ENCODE measurements at regions not wholly inside any gene's neighbourhood (a gene's known extent, or its start where the extent isn't known, plus 50 kb on each side); places are given as distances from the start of the nearest gene placed in this dataset.

DNA sequence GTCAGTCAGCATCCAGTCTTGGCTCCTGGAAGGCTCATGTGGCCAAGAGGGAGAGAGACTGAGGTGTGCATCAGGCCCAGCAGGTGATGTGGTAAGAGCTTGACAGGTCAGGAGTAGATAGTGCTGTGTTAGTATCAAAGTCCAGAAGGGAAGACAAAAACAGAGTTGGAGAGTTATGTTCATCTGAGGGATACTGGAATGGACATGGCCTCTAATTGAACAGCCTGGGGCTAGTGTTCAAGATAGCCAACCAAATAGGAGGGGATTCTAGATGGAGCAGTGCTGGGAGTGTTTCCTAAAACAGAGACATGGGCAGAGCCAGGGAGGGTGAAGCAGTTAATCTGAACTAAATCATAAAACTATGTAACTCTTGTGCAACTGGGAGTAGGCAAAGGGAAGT is 120.7 kb upstream of the MARK1 start:
- Mint-ChIP-seq H3K9me3 (no peaks in the 10 kb centered on the region), H3K36me3 (no peaks in the 10 kb centered on the region), H3K4me1 (ENCODE audit: low read depth) (no peaks in the 10 kb centered on the region), H3K4me3 (no peak overlapping the region), H3K27ac (no peak overlapping the region), H3K27me3 (peaks cover 31% of the 10 kb centered on the region)
- POLR2A ChIA-PET, result no interaction called here
- no peak for DNase-seq
- CTCF ChIA-PET, result no interaction called here
- intact Hi-C loops (cut with micrococcal nuclease), result no loop called here

DNA sequence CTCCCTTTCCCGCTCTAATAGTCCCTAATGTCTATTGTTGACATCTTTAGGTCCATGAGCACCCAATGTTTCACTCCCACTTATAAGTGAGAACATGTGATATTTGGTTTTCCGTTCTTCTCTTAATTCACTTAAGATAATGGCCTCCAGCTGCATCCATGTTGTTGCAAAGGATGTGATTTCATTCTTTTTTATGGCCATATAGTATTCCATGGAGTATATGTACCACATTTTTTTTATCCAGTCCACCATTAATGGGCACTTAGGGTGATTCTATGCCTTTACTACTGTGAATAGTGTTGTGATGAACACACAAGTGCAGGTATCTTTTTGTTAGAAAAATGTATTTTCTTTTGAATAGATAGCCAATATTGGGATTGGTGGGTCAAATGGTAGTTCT is 126.0 kb upstream of the RAB3GAP2 start:
- H3K9me3 Mint-ChIP-seq, result no peaks in the 10 kb centered on the region
- H3K4me1 Mint-ChIP-seq (ENCODE audit: low read depth), result no peaks in the 10 kb centered on the region
- no peak for DNase-seq
- H3K36me3 Mint-ChIP-seq, result no peaks in the 10 kb centered on the region
- H3K27ac Mint-ChIP-seq, result no peak overlapping the region
- ChIA-PET POLR2A (no interaction called here), CTCF (no interaction called here)
- no peak overlapping the region for H3K4me3 Mint-ChIP-seq
- H3K27me3 Mint-ChIP-seq, result peaks cover 27% of the 10 kb centered on the region
- intact Hi-C loops (cut with micrococcal nuclease), result no loop called here

DNA sequence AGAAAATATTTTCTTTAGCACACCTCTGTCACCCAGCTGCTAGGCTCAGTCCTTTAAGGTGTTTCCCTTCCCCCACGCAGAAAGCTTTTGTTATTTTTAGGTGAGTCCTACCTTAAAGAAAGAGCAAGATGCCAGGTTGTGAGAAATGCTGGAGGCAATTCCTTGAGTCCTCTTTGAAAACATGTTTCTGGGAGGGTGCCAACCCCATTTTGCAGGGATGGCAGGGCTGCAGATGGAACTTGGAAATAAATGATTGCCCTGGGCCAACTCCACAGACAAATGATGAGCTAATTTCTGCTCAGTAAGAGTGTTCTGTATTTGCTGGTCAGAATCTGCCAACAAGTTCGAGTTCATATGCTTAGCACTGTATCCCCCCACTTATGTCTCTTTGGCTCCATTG is 119.2 kb upstream of the RAB3GAP2 start:
- intact Hi-C loops (cut with micrococcal nuclease), result no loop called here
- ChIA-PET POLR2A (no interaction called here), CTCF (no interaction called here)

DNA sequence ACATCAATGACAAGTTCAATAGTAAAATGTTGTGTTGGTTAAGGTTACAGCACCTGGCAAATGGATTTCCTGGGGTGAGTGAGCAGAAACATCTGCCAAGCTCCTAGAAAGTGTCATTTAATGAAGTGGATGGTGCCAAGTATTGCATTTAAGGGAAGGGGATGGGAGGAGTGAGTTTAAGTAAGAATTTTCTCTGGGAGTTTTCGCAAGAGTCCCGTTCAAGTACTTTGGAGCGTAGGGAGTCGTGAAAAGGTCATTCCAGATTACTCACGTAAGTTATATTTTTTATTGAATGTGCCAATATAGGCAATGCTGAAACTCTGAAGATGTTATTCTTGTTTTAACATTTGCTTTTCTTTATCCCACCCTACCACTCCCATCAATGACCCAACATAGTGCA is 117.4 kb upstream of the RAB3GAP2 start:
- no peak overlapping the region for H3K27ac Mint-ChIP-seq
- H3K36me3 Mint-ChIP-seq, result no peaks in the 10 kb centered on the region
- peaks cover 15% of the 10 kb centered on the region for H3K27me3 Mint-ChIP-seq
- POLR2A ChIA-PET, result no interaction called here
- H3K4me3 Mint-ChIP-seq, result no peak overlapping the region
- peaks cover 10% of the 10 kb centered on the region for H3K9me3 Mint-ChIP-seq
- CTCF ChIA-PET, result no interaction called here
- intact Hi-C loops (cut with micrococcal nuclease), result loop anchor here (5.0 kb wide), 1 partner anchor 52 kb away; no protein-coding TSS in a partner anchor
- no peak for DNase-seq
- H3K4me1 Mint-ChIP-seq (ENCODE audit: low read depth), result no peaks in the 10 kb centered on the region

More for the DNA sequence above, 119.2 kb upstream of the RAB3GAP2 start:
- Mint-ChIP-seq H3K27ac (no peak overlapping the region), H3K9me3 (no peaks in the 10 kb centered on the region), H3K4me3 (no peak overlapping the region), H3K27me3 (peaks cover 19% of the 10 kb centered on the region), H3K36me3 (no peaks in the 10 kb centered on the region), H3K4me1 (ENCODE audit: low read depth) (no peaks in the 10 kb centered on the region)
- DNase-seq, result no peak

DNA sequence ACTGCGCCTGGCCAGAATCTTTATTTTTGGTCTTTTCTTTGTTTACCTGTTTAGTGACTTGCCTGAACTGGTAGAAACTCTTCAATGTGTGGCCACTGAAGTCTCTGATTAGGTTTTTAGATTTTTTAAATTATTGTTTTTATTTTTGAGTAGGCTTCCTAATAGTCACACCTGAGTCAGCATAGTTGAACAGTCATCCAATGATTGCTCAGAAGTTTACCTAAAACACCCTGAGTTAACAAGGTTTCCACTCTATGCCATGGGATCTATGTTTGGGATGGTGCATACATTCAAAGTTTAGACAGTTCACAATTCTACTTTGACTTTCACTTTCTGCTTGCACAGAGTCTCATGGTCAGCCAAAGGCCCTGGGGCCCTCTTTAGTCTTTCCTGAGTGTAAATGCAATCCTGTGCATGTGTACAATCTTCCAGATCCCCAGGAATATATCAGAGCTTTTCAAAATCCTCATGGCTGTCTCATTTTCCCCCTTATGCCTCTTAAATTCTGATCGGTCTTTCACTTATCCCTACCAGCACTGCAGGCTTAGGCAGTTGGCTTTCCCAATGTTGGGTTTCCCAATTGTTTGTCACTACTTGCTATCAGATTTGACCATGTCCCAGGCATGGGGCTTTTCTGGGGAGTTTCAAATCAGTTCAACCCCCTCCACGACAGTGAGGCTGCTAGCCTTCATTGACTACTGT is 114.4 kb upstream of the RAB3GAP2 start:
- Mint-ChIP-seq H3K36me3 (no peaks in the 10 kb centered on the region), H3K4me3 (no peak overlapping the region), H3K9me3 (peaks cover 10% of the 10 kb centered on the region), H3K27me3 (peaks cover 10% of the 10 kb centered on the region), H3K4me1 (ENCODE audit: low read depth) (no peaks in the 10 kb centered on the region), H3K27ac (no peak overlapping the region)
- no peak for DNase-seq
- ChIA-PET CTCF (no interaction called here), POLR2A (no interaction called here)
- intact Hi-C loops (cut with micrococcal nuclease), result loop anchor here (5.0 kb wide), 1 partner anchor 49 kb away; no protein-coding TSS in a partner anchor

DNA sequence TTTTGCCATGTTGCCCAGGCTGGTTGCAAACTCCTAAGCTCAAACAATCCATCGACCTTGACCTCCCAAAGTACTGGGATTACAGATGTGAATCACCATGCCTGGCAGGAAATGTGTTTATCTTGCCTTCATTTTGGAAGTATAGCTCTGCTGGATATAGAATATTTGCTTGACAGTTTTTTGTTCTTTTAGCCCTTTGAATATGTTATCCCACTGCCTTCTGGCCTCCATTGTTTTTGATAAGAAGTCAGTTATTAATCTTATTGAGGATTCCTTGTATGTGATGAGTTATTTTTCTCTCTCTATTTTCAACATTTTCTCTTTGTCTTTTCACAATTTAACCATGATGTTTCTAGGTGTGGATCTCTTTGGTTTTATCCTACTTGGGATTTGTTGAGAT is 112.9 kb upstream of the RAB3GAP2 start:
- H3K27me3 Mint-ChIP-seq, result peaks cover 7% of the 10 kb centered on the region

DNA sequence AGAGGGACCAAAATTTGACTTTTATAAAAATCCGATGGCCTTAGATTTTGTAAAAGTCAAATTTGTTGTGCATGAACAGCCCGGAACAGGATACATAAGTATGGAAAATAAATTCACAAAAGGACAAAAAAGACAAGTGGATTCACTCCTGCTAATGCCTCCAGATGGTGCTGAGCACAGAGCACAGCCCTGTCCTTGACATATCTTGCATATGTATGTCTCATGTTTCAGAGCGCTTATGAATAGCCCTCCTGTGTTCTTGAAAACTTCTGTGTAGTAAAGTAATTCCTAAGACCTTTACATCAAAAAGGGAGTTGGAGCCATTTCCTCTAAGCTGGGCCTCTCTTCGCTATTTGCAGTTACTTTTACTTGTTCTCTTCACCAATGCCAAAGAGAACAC is 110.7 kb upstream of the RAB3GAP2 start:
- ChIA-PET CTCF (no interaction called here), POLR2A (no interaction called here)
- Mint-ChIP-seq H3K27me3 (peaks cover 3% of the 10 kb centered on the region), H3K9me3 (peaks cover 14% of the 10 kb centered on the region), H3K36me3 (no peaks in the 10 kb centered on the region), H3K27ac (no peak overlapping the region), H3K4me3 (no peak overlapping the region), H3K4me1 (ENCODE audit: low read depth) (no peaks in the 10 kb centered on the region)
- intact Hi-C loops (cut with micrococcal nuclease), result no loop called here
- DNase-seq, result no peak

More for the DNA sequence above, 112.9 kb upstream of the RAB3GAP2 start:
- no peaks in the 10 kb centered on the region for H3K36me3 Mint-ChIP-seq
- no peak overlapping the region for H3K4me3 Mint-ChIP-seq
- H3K4me1 Mint-ChIP-seq (ENCODE audit: low read depth), result no peaks in the 10 kb centered on the region
- intact Hi-C loops (cut with micrococcal nuclease), result loop anchor here (5.0 kb wide), 1 partner anchor 48 kb away; no protein-coding TSS in a partner anchor
- POLR2A ChIA-PET, result no interaction called here
- CTCF ChIA-PET, result no interaction called here
- H3K27ac Mint-ChIP-seq, result no peak overlapping the region
- no peak for DNase-seq
- H3K9me3 Mint-ChIP-seq, result peaks cover 11% of the 10 kb centered on the region

DNA sequence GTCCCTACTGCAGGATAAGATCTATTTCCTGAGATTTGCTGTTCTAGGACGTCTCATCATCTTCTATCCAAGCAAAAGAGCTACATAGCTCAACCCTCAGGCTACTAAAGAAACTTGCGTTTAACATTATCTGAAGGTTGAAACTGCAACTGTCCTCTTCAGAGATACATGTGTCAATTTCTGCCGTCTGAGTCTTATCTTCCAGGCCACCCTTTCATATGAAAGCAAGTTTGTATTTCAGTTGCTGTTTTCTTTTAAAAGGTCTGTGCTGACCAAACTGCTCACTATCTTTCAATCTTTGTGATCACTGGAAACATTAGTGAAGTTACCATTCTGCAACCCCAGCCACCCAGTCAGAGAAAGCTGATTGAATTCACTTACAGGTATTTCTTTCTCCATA is 108.6 kb upstream of the RAB3GAP2 start:
- Mint-ChIP-seq H3K27ac (no peak overlapping the region), H3K36me3 (no peaks in the 10 kb centered on the region), H3K9me3 (peaks cover 14% of the 10 kb centered on the region), H3K27me3 (peaks cover 3% of the 10 kb centered on the region), H3K4me3 (no peak overlapping the region), H3K4me1 (ENCODE audit: low read depth) (no peaks in the 10 kb centered on the region)
- POLR2A ChIA-PET, result no interaction called here
- CTCF ChIA-PET, result no interaction called here
- intact Hi-C loops (cut with micrococcal nuclease), result no loop called here
- DNase-seq, result no peak

DNA sequence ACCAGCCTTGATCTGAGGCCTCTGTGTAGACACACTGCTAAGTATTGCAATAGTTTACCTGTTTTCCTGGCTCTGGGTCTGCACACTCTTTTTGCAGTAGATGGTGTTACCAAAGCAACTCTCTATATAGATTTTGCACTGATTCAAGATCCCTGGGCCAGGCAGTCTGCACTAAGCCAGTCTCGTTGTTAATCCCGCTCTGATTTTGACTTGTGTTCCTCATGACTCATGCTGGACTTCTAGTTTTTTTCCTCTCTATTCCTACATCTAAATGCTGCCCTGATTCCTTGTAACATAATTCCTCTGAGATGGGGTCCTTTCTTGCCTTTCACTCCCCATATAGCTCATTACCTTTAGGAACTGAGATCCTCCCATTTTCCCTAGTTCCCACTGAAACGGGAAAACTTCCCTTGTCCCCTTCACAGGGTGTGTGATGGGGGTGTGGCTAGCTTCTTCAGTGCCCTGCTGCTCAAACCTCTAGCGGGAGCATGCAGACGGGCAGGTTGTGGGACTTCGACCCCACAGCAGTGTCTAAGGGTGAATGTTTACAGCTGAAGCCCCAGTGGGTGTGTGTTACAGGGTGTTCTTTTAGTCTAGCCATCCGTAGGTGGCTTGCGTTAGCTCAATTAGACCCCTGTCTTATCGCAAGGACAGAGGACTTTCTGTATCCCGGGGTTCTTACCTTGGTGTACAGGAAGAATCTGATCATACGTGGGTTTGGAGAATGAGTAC is 106.5 kb upstream of the RAB3GAP2 start:
- Mint-ChIP-seq H3K36me3 (no peaks in the 10 kb centered on the region), H3K4me1 (ENCODE audit: low read depth) (no peaks in the 10 kb centered on the region), H3K9me3 (peaks cover 4% of the 10 kb centered on the region), H3K4me3 (no peak overlapping the region), H3K27me3 (peaks cover 4% of the 10 kb centered on the region), H3K27ac (no peak overlapping the region)
- intact Hi-C loops (cut with micrococcal nuclease), result no loop called here
- DNase-seq, result no peak
- CTCF ChIA-PET, result no interaction called here
- POLR2A ChIA-PET, result no interaction called here

DNA sequence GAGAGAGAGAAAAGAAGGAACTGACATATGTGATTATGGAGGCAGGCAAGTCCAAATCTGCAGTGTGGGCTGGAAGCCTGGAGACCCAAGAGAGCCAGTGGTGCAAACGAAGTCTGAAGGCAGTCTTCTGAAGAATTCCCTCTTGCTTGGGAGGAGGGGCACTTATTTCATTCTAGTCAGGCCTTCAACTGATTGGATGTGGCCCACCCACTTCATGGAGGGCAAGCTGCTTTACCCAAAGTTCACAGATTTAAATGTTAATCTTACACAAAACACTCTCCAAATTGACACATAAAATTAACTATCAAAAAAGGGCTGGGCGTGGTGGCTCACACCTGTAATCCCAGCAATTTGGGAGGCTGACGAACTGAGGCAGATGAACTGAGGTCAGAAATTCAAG is 103.5 kb upstream of the RAB3GAP2 start:
- no peak for DNase-seq
- intact Hi-C loops (cut with micrococcal nuclease), result no loop called here
- H3K27ac Mint-ChIP-seq, result no peak overlapping the region
- ChIA-PET CTCF (no interaction called here), POLR2A (interaction anchor here (0.6 kb wide), 1 partner anchor 80 kb away, joined by 5 read pairs; no protein-coding TSS in a partner anchor)
- H3K4me1 Mint-ChIP-seq (ENCODE audit: low read depth), result no peaks in the 10 kb centered on the region
- peaks cover 4% of the 10 kb centered on the region for H3K9me3 Mint-ChIP-seq
- H3K4me3 Mint-ChIP-seq, result no peak overlapping the region
- no peaks in the 10 kb centered on the region for H3K36me3 Mint-ChIP-seq
- H3K27me3 Mint-ChIP-seq, result peaks cover 14% of the 10 kb centered on the region

DNA sequence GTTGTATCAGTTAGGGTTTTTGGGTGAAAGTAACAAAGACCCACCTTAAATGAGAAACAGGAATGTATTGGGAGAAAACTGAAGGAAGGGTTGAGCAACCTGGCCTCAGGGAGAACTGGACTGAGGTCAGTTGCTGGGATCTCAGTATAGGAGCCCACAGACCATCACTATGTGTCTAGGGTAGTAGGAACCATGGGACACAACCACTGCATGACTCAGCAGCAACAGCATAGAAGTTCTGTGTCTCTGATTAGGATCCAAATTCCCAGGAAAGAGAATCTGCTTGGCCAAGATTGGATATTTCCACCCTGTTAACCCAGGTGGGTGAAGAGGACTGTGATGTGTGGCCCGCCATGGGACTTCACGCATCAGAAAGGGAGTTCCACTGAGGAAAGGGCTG is 102.2 kb upstream of the RAB3GAP2 start:
- H3K27me3 Mint-ChIP-seq, result peaks cover 14% of the 10 kb centered on the region

DNA sequence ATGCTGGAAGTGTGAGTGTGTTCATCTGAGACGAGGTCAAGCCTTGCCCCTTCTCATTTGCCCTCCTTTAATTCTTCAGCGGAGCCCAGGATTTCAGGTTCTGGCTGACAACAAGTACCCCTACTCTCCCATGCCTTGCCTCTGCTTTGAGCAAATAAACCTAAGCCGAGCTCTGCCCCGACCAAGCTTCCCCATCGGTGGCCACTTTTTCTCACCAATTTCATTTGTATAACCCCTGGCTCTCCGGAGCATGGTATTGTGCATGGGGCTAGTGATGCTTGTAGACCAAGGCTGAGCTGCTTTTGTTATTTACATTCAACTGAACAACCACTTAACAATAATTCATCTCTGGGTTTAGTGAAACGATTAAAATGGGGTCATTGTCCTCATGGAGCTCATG is 100.2 kb upstream of the RAB3GAP2 start:
- no peak for DNase-seq
- H3K4me1 Mint-ChIP-seq (ENCODE audit: low read depth), result no peaks in the 10 kb centered on the region
- no peaks in the 10 kb centered on the region for H3K36me3 Mint-ChIP-seq
- intact Hi-C loops (cut with micrococcal nuclease), result no loop called here
- H3K9me3 Mint-ChIP-seq, result no peaks in the 10 kb centered on the region
- no peak overlapping the region for H3K4me3 Mint-ChIP-seq
- no peak overlapping the region for H3K27ac Mint-ChIP-seq
- ChIA-PET POLR2A (no interaction called here), CTCF (interaction anchor here (1.0 kb wide), 1 partner anchor 154 kb away, joined by 3 read pairs; no protein-coding TSS in a partner anchor)
- peaks cover 13% of the 10 kb centered on the region for H3K27me3 Mint-ChIP-seq

More for the DNA sequence above, 102.2 kb upstream of the RAB3GAP2 start:
- Mint-ChIP-seq H3K36me3 (no peaks in the 10 kb centered on the region), H3K4me1 (ENCODE audit: low read depth) (no peaks in the 10 kb centered on the region), H3K4me3 (no peak overlapping the region), H3K27ac (no peak overlapping the region), H3K9me3 (no peaks in the 10 kb centered on the region)
- ChIA-PET CTCF (interaction anchor here (0.5 kb wide), 1 partner anchor 475 kb away, joined by 3 read pairs; no protein-coding TSS in a partner anchor), POLR2A (no interaction called here)
- intact Hi-C loops (cut with micrococcal nuclease), result no loop called here
- DNase-seq, result no peak

DNA sequence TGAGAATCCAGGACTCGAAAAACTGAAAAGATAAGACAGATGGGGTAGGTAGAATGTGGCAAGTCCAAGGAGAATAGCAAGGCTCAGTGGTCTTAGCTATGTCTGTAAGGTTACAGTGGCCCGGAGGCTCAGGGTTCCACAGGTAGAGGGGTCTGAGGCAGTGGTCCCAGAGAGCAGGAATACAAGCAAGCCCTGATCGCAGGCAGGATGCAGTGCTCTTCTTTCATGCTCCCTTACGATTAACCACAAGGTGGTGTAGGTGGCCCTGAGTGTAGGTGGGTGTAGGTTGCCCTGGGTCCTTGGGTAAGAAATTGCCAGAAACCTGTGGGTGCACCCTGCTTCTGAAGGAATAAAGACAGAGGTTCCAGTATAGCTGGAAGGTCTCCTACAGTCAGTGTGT is 99.1 kb upstream of the RAB3GAP2 start:
- DNase-seq, result no peak
- intact Hi-C loops (cut with micrococcal nuclease), result no loop called here
- no peaks in the 10 kb centered on the region for H3K4me1 Mint-ChIP-seq (ENCODE audit: low read depth)
- H3K4me3 Mint-ChIP-seq, result no peak overlapping the region
- POLR2A ChIA-PET, result no interaction called here
- no peaks in the 10 kb centered on the region for H3K9me3 Mint-ChIP-seq
- no peaks in the 10 kb centered on the region for H3K36me3 Mint-ChIP-seq
- H3K27ac Mint-ChIP-seq, result no peak overlapping the region
- CTCF ChIA-PET, result interaction anchor here (1.0 kb wide), 1 partner anchor 153 kb away, joined by 3 read pairs; no protein-coding TSS in a partner anchor
- H3K27me3 Mint-ChIP-seq, result peaks cover 13% of the 10 kb centered on the region

Measured in activated CD4-positive, alpha-beta memory T cell treated with anti-CD3 and anti-CD28 coated beads for 36 hours (primary cell).